Transverse colon (tissue), 4 donors: ENCODE measurements at regions not wholly inside any gene's neighbourhood (a gene's known extent, or its start where the extent isn't known, plus 50 kb on each side); places are given as distances from the start of the nearest gene placed in this dataset.

ENCODE experiments used
- DNase-seq: peaks from one replicate; pipeline ENCODE4 v3.0.0-alpha.2; 2019
- H3K27ac ChIP-seq, 4 donors: fragments of 200-600 bp; sonication (generic); 2 replicates each; pipeline ENCODE4 v1.5.1; 2016 to 2018; ENCODE audit warnings: inconsistent platforms in 4 of 4
- H3K27me3 ChIP-seq: fragments of 200-600 bp; sonication (generic); 2 replicates; pipeline ENCODE4 v1.5.1; 2017; ENCODE audit warnings: inconsistent platforms
- H3K36me3 ChIP-seq, 4 donors: fragments of 200-600 bp; sonication (generic); 2 replicates each; pipeline ENCODE4 v1.5.1; 2017 to 2019; ENCODE audit warnings: inconsistent platforms in 4 of 4
- H3K4me1 ChIP-seq, 4 donors: fragments of 200-600 bp; sonication (generic); 2 replicates each; pipeline ENCODE4 v1.5.1; 2017 to 2020; ENCODE audit warnings: inconsistent platforms in 4 of 4
- H3K4me3 ChIP-seq, 4 donors: fragments of 200-600 bp; sonication (generic); 1 replicate in 1 of 4; 2 replicates in 3 of 4; pipeline versions ENCODE4 v1.5.1 to v1.6.1; 2017 to 2019; ENCODE audit warnings: inconsistent platforms in 4 of 4
- H3K9me3 ChIP-seq, 2 donors: fragments of 200-600 bp; sonication (generic); 2 replicates each; pipeline ENCODE4 v1.5.1; 2017 to 2019; ENCODE audit warnings: inconsistent platforms in 2 of 2
- EP300 ChIP-seq: sonication (generic); formaldehyde crosslinking; IDR thresholded peaks from one replicate; pipeline ENCODE4 v1.6.1; 2017; ENCODE audit warnings: antibody characterized with exemption, low read depth
- POLR2A ChIP-seq: fragments of 450-650 bp; IDR thresholded peaks from one replicate; pipeline ENCODE4 v1.6.1; 2016; ENCODE audit warnings: antibody characterized with exemption, mild to moderate bottlenecking, moderate library complexity
- POLR2AphosphoS5 ChIP-seq, 3 donors: sonication (generic); formaldehyde crosslinking; IDR thresholded peaks; one replicate each; pipeline ENCODE4 v1.6.1; 2016; ENCODE audit warnings: antibody characterized with exemption in 3 of 3
- WGBS, 2 donors: methylation state at CpG; one replicate each; pipeline ENCODE4 v1.1.5; 2018; ENCODE audit warnings: low coverage in 1 of 2; 5-methylcytosine and 5-hydroxymethylcytosine counted together
- in situ Hi-C, 4 donors: fragments of 200-750 bp; cut with MboI; loops; one replicate each; pipeline versions ENCODE4 v1.15.0 to v1.15.1; 2017; ENCODE audit warnings: low sequenced_read_pairs in 3 of 4, low pct_ligation_motif_present in 1 of 4, low pct_unique_long_range_greater_than_20kb in 1 of 4
- intact Hi-C: fragments of 100-400 bp; cut with DNase I; formaldehyde crosslinking; loops from one replicate; pipeline ENCODE4 v1.15.1; 2023; ENCODE audit warnings: low total_unique reads
- TF ChIP-seq, protein P1 (sequence below), 5 experiments: fragments of 200-600 bp in 3 of 5; fragments of 450-650 bp in 2 of 5; sonication (generic) in 3 of 5; IDR thresholded peaks; 1 replicate in 2 of 5; 2 replicates in 3 of 5; pipeline ENCODE4 v1.5.1; 2016 to 2017; ENCODE audit warnings: antibody characterized with exemption in 5 of 5, inconsistent platforms in 3 of 5, mild to moderate bottlenecking in 2 of 5, moderate library complexity in 1 of 5

DNA sequence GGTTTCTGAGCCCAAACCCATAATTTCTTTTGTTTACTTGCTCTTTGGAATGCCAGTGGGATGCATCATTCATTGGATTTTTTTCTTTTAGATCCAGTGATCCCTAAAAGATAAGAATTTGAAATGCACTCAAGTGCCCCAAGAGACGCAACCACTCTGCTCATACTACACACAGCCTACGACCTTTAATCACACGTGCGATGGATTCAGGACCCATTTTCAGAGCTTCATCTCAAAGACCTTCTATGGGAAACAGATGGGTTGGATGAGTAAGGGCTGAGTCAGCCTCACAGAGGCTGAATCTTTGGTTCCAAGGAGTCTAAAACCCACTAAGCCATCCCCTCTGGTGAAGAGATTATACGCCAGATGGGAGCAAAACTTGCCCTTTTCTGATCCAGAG lies 265.5 kb upstream of the EXOC2 start:
- no peak for TF ChIP-seq POLR2A
- no peak for TF ChIP-seq EP300
- no peak for TF ChIP-seq POLR2AphosphoS5 (IDR thresholded peaks at IDR 0.05)
- TF ChIP-seq, protein P1, sequence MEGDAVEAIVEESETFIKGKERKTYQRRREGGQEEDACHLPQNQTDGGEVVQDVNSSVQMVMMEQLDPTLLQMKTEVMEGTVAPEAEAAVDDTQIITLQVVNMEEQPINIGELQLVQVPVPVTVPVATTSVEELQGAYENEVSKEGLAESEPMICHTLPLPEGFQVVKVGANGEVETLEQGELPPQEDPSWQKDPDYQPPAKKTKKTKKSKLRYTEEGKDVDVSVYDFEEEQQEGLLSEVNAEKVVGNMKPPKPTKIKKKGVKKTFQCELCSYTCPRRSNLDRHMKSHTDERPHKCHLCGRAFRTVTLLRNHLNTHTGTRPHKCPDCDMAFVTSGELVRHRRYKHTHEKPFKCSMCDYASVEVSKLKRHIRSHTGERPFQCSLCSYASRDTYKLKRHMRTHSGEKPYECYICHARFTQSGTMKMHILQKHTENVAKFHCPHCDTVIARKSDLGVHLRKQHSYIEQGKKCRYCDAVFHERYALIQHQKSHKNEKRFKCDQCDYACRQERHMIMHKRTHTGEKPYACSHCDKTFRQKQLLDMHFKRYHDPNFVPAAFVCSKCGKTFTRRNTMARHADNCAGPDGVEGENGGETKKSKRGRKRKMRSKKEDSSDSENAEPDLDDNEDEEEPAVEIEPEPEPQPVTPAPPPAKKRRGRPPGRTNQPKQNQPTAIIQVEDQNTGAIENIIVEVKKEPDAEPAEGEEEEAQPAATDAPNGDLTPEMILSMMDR (IDR thresholded peaks at IDR 0.05) = no peak
- Histone ChIP-seq H3K27me3 (no peaks in the 10 kb centered on the region), H3K4me3 (no peak overlapping the region), H3K4me1 (no peaks in the 10 kb centered on the region), H3K36me3 (no peaks in the 10 kb centered on the region), H3K27ac (no peak overlapping the region), H3K9me3 (no peaks in the 10 kb centered on the region)
- no peak for DNase-seq
- intact Hi-C loops = no loop called here
- WGBS, 2 donors = 72 to 100% methylated on average over 1 to 5 of the region's 5 CpGs
- in situ Hi-C loops = no loop called here

DNA sequence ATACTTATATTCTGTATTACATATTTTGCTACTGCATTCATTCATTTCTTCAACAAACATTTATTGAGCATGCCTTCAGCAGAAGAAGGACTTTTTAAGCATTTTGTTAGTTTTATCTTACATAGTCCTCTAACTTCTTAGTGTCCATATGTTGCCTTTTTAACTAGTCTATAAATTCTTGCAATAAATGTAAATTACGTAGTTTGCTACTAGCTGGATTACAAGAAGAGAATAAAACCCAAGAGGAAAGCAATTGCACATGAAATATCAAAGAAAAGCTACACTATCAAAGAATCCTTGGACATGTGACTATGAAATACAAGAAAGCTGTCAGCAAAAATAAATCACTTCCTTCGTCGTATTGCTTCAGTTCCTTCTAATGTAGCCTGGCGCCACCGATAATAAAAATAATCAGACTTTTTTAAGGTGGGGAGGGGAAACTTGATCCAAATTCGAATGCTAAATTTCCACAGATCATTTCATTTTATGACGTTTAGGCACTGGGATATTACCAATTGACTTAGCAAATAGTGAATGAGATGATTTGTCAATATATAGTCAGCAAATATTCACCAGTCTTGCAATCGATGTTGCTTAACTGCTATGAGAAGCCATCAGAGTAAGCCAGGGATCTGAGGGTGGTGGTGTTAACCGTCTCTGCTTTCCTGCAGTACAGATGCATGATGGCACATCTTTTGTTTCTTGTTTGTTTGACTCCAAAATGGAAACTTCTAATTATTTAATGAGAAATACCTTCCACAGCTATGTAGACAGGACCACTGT lies 258.7 kb upstream of the EXOC2 start:
- intact Hi-C loops (no loop called here), in situ Hi-C loops (no loop called here)
- H3K4me3 ChIP-seq = no peak overlapping the region
- TF ChIP-seq POLR2A (no peak), POLR2AphosphoS5 (IDR thresholded peaks at IDR 0.05) (no peak), EP300 (no peak)
- TF ChIP-seq, protein P1 (IDR thresholded peaks at IDR 0.05) = no peak
- no peak for DNase-seq
- 60 to 72% methylated on average over 9 of the region's 9 CpGs for WGBS, 2 donors
- no peaks in the 10 kb centered on the region for H3K4me1 ChIP-seq
- no peaks in the 10 kb centered on the region for H3K9me3 ChIP-seq
- no peaks in the 10 kb centered on the region for H3K36me3 ChIP-seq
- no peak overlapping the region for H3K27ac ChIP-seq
- H3K27me3 ChIP-seq = no peaks in the 10 kb centered on the region

GRCh38 chr6:947235-947934 lies 254.4 kb upstream of the EXOC2 start:
- H3K36me3 ChIP-seq = no peaks in the 10 kb centered on the region
- intact Hi-C loops (no loop called here), in situ Hi-C loops (no loop called here)
- no peak overlapping the region for H3K27ac ChIP-seq
- no peaks in the 10 kb centered on the region for H3K4me1 ChIP-seq
- no peaks in the 10 kb centered on the region for H3K27me3 ChIP-seq
- 74 to 83% methylated on average over 4 to 7 of the region's 7 CpGs for WGBS, 2 donors
- no peaks in the 10 kb centered on the region for H3K9me3 ChIP-seq
- DNase-seq = no peak
- H3K4me3 ChIP-seq = no peak overlapping the region
- TF ChIP-seq POLR2AphosphoS5 (IDR thresholded peaks at IDR 0.05) = no peak
- no peak for TF ChIP-seq EP300
- no peak for TF ChIP-seq POLR2A
- TF ChIP-seq, protein P1 (IDR thresholded peaks at IDR 0.05) = no peak

DNA sequence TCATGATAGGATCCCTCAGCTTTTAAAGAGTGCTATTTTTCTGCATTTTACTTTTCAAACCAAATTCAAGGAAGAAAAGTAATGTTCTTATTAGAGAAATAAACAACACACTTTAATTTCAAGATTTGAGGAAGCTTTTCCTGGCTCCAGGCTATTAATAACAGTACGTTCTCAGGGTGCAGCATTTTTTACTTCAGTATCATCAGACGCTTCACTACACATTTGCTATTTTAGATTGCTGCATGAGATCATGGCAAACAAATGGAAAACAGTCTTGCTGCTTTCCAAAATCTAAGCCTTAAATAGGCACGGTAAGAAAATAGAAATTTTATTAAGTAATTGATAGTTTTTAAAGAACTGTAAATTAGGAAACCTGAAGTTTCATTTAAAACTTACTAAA lies 253.6 kb upstream of the EXOC2 start:
- Histone ChIP-seq H3K36me3 (no peaks in the 10 kb centered on the region), H3K9me3 (no peaks in the 10 kb centered on the region), H3K27ac (no peak overlapping the region), H3K27me3 (no peaks in the 10 kb centered on the region), H3K4me3 (no peak overlapping the region), H3K4me1 (no peaks in the 10 kb centered on the region)
- WGBS, 2 donors = 52 to 66% methylated on average over 2 to 3 of the region's 3 CpGs
- TF ChIP-seq EP300 (no peak), POLR2AphosphoS5 (IDR thresholded peaks at IDR 0.05) (no peak), POLR2A (no peak)
- TF ChIP-seq, protein P1 (IDR thresholded peaks at IDR 0.05) = no peak
- intact Hi-C loops = no loop called here
- in situ Hi-C loops = no loop called here
- no peak for DNase-seq
